ENCODE measurements at regions not wholly inside any gene's neighbourhood (a gene's known extent, or its start where the extent isn't known, plus 50 kb on each side); places are given as distances from the start of the nearest gene placed in this dataset.

DNA sequence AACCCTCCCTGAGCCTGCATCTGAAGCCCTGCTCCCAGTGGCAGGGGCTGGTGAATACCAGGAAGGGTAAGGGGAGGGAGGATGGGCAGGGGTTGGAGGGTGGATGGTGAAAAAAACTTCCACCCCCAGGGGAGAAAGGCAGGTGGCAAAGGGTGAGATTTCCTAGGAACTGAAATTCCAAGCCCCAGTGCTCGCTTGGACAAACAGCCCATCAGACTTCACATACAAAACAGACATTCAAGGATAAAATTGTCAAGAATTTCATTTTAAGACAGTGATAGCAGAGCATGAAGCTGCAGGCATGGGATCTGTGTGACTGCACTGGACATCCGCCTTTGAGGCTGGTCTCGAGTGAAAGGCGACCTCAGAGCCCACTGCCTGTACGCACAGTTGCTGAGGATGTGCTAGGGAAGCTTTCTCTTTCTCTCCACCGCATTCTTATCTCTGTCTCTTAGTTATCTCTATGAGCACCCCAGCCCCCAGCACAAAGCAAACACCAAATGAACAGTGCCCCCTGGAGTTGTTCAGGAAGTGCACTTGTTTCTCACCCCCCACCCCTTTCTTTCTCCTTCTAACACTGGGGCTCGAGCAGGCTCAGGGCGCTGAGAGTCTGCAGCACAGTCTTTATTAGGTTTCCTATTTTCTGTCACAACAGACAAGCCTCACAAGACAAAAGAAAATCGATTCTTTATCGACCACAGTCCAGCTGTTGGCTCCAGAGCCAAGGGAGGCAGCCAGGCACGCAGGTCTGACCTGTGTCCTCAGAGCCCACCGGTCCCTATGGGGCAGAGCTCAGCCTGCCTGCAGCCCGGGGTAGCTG is 237.3 kb upstream of the NCAM1 start:
- RAD21 ChIA-PET (ENCODE audit: low non-redundant PET in 1 of 2, low total read pairs in 2 of 2, uncharacterized antibody in 2 of 2, unreplicated experiment in 2 of 2) = no interaction called here
- DNase-seq (ENCODE audit: low read depth, low spot score) (no peak), ATAC-seq (no peak)
- Histone ChIP-seq H3K79me2 (ENCODE audit: insufficient read depth, low read length) (no peaks in the 10 kb centered on the region), H2AFZ (ENCODE audit: low read depth, low read length, poor library complexity, severe bottlenecking) (no peak overlapping the region), H3K9me3 (ENCODE audit: control insufficient read depth in 1 of 2, insufficient read depth in 1 of 2, low read depth in 1 of 2, low read length in 2 of 2) (no peaks in the 10 kb centered on the region), H3K9me2 (ENCODE audit: insufficient read depth) (no peaks in the 10 kb centered on the region), H3K4me2 (ENCODE audit: low read length) (no peak overlapping the region), H3K27me3 (ENCODE audit: insufficient read depth, low read length) (peaks cover 30% of the 10 kb centered on the region; the same call in 1 of the 2 replicates), H3K27ac (ENCODE audit: low read depth, low read length) (no peak overlapping the region), H3K4me1 (ENCODE audit: control insufficient read depth in 1 of 2, insufficient read depth in 2 of 2, low read length in 2 of 2) (no peaks in the 10 kb centered on the region), H3K36me3 (ENCODE audit: control insufficient read depth in 1 of 2, insufficient read depth in 2 of 2, low read length in 2 of 2) (no peaks in the 10 kb centered on the region), H4K20me1 (ENCODE audit: insufficient read depth) (no peaks in the 10 kb centered on the region), H3K4me3 (replicated peaks in 1 of 2; ENCODE audit: low read depth in 1 of 2, low read length in 2 of 2) (no peak overlapping the region), H3K9ac (ENCODE audit: low read length) (no peak overlapping the region)
- TF ChIP-seq, protein P1, sequence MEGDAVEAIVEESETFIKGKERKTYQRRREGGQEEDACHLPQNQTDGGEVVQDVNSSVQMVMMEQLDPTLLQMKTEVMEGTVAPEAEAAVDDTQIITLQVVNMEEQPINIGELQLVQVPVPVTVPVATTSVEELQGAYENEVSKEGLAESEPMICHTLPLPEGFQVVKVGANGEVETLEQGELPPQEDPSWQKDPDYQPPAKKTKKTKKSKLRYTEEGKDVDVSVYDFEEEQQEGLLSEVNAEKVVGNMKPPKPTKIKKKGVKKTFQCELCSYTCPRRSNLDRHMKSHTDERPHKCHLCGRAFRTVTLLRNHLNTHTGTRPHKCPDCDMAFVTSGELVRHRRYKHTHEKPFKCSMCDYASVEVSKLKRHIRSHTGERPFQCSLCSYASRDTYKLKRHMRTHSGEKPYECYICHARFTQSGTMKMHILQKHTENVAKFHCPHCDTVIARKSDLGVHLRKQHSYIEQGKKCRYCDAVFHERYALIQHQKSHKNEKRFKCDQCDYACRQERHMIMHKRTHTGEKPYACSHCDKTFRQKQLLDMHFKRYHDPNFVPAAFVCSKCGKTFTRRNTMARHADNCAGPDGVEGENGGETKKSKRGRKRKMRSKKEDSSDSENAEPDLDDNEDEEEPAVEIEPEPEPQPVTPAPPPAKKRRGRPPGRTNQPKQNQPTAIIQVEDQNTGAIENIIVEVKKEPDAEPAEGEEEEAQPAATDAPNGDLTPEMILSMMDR (IDR thresholded peaks at IDR 0.05 in 2 of 3, conservative IDR thresholded peaks at IDR 0.05 in 1 of 3; ENCODE audit: borderline replicate concordance in 1 of 3, insufficient read depth in 1 of 3, low read depth in 2 of 3, low read length in 2 of 3) = 0 out of 6 replicates have a peak, but pooled peaks of 2 of the 3 experiments have one; percentile 7 to 12
- TF ChIP-seq SIN3A (IDR thresholded peaks at IDR 0.05; ENCODE audit: low read depth) = no peak
- CTCF ChIA-PET = no interaction called here
- POLR2A ChIA-PET = no interaction called here
- intact Hi-C loops (cut with micrococcal nuclease) = no loop called here
- BruUV-seq (replicated peaks) = no TSS peak

GRCh38 chr11:112724496-112724790 is 236.8 kb upstream of the NCAM1 start:
- H3K9me2 ChIP-seq (ENCODE audit: insufficient read depth) = no peaks in the 10 kb centered on the region
- peaks cover 30% of the 10 kb centered on the region; the same call in 1 of the 2 replicates for H3K27me3 ChIP-seq (ENCODE audit: insufficient read depth, low read length)
- ChIA-PET POLR2A (no interaction called here), RAD21 (ENCODE audit: low non-redundant PET in 1 of 2, low total read pairs in 2 of 2, uncharacterized antibody in 2 of 2, unreplicated experiment in 2 of 2) (no interaction called here), CTCF (no interaction called here)
- no peak overlapping the region for H3K4me2 ChIP-seq (ENCODE audit: low read length)
- H3K9ac ChIP-seq (ENCODE audit: low read length) = no peak overlapping the region
- no peaks in the 10 kb centered on the region for H3K79me2 ChIP-seq (ENCODE audit: insufficient read depth, low read length)
- no peak for DNase-seq (ENCODE audit: low read depth, low spot score)
- intact Hi-C loops (cut with micrococcal nuclease) = no loop called here
- no peak for TF ChIP-seq JUND (IDR thresholded peaks at IDR 0.05)
- no peak for TF ChIP-seq EZH2phosphoT487 (IDR thresholded peaks at IDR 0.05; ENCODE audit: borderline replicate concordance)
- TF ChIP-seq, protein P1 (IDR thresholded peaks at IDR 0.05 in 2 of 3, conservative IDR thresholded peaks at IDR 0.05 in 1 of 3; ENCODE audit: borderline replicate concordance in 1 of 3, insufficient read depth in 1 of 3, low read depth in 2 of 3, low read length in 2 of 3) = no peak
- TF ChIP-seq FOSL1 (IDR thresholded peaks at IDR 0.05; ENCODE audit: low read depth) = no peak
- no peak for TF ChIP-seq CBX3 (IDR thresholded peaks at IDR 0.05; ENCODE audit: low read depth)
- H2AFZ ChIP-seq (ENCODE audit: low read depth, low read length, poor library complexity, severe bottlenecking) = no peak overlapping the region
- H3K9me3 ChIP-seq (ENCODE audit: control insufficient read depth in 1 of 2, insufficient read depth in 1 of 2, low read depth in 1 of 2, low read length in 2 of 2) = no peaks in the 10 kb centered on the region
- no peak overlapping the region for H3K4me3 ChIP-seq (replicated peaks in 1 of 2; ENCODE audit: low read depth in 1 of 2, low read length in 2 of 2)
- H3K27ac ChIP-seq (ENCODE audit: low read depth, low read length) = no peak overlapping the region
- H4K20me1 ChIP-seq (ENCODE audit: insufficient read depth) = no peaks in the 10 kb centered on the region
- no peaks in the 10 kb centered on the region for H3K36me3 ChIP-seq (ENCODE audit: control insufficient read depth in 1 of 2, insufficient read depth in 2 of 2, low read length in 2 of 2)
- no peaks in the 10 kb centered on the region for H3K4me1 ChIP-seq (ENCODE audit: control insufficient read depth in 1 of 2, insufficient read depth in 2 of 2, low read length in 2 of 2)
- ATAC-seq = no peak
- no TSS peak for BruUV-seq (replicated peaks)

Data from HCT116 (cell line).